Loucy (cell line): ENCODE measurements at regions not wholly inside any gene's neighbourhood (a gene's known extent, or its start where the extent isn't known, plus 50 kb on each side); places are given as distances from the start of the nearest gene placed in this dataset.

Experiments
- CTCF ChIP-seq: fragments of 200-600 bp; sonication (generic); conservative IDR thresholded peaks from 2 replicates; pipeline ENCODE4 v1.5.1; 2014; ENCODE audit warnings: mild to moderate bottlenecking, antibody characterized with exemption, low read length
- EZH2phosphoT487 ChIP-seq: fragments of 200-600 bp; IDR thresholded peaks from 2 replicates; pipeline ENCODE4 v1.6.1; 2018; ENCODE audit warnings: antibody characterized with exemption, mild to moderate bottlenecking, moderate library complexity, borderline replicate concordance

GRCh38 chr3:139797724-139798343 lies 120.1 kb upstream of the NMNAT3 start:
- no peak for TF ChIP-seq CTCF
- no peak for TF ChIP-seq EZH2phosphoT487
